Liver (tissue), 8 donors: ENCODE measurements at regions not wholly inside any gene's neighbourhood (a gene's known extent, or its start where the extent isn't known, plus 50 kb on each side); places are given as distances from the start of the nearest gene placed in this dataset.

Experiments used
- DNase-seq: peaks from one replicate; pipeline ENCODE4 v3.0.0-alpha.2; 2017; ENCODE audit warnings: low spot score
- H3K27ac ChIP-seq, 2 donors: one replicate each; pipeline ENCODE4 v1.7.0; 2013; ENCODE audit warnings: inconsistent platforms in 2 of 2, low read length in 2 of 2, control low read depth in 1 of 2, low read depth in 1 of 2, mild to moderate bottlenecking in 1 of 2
- H3K27me3 ChIP-seq, 4 donors: one replicate each; pipeline versions ENCODE4 v1.6.1 to v1.7.0; 2013; ENCODE audit warnings: low read length in 3 of 4, inconsistent platforms in 1 of 4, mild to moderate bottlenecking in 1 of 4, moderate library complexity in 1 of 4; ENCODE audit not compliant: control insufficient read depth in 4 of 4, insufficient read depth in 4 of 4
- H3K36me3 ChIP-seq, 4 donors: one replicate each; pipeline versions ENCODE4 v1.6.1 to v1.7.0; 2013; ENCODE audit warnings: low read length in 3 of 4, mild to moderate bottlenecking in 3 of 4, low read depth in 1 of 4, moderate library complexity in 1 of 4; ENCODE audit not compliant: control insufficient read depth in 4 of 4, insufficient read depth in 3 of 4
- H3K4me1 ChIP-seq, 4 donors: one replicate each; pipeline versions ENCODE4 v1.6.1 to v1.7.0; 2013; ENCODE audit warnings: low read length in 3 of 4, mild to moderate bottlenecking in 3 of 4, moderate library complexity in 1 of 4; ENCODE audit not compliant: control insufficient read depth in 4 of 4, insufficient read depth in 4 of 4
- H3K4me3 ChIP-seq, 3 donors: one replicate each; pipeline versions ENCODE4 v1.6.1 to v1.7.0; 2013; ENCODE audit warnings: low read length in 3 of 3, control low read depth in 1 of 3, low read depth in 1 of 3, mild to moderate bottlenecking in 1 of 3
- H3K9ac ChIP-seq, 2 donors: one replicate each; pipeline ENCODE4 v1.7.0; 2013; ENCODE audit warnings: low read length in 2 of 2, mild to moderate bottlenecking in 2 of 2, moderate library complexity in 2 of 2, control low read depth in 1 of 2, low read depth in 1 of 2
- H3K9me3 ChIP-seq, 4 donors: one replicate each; pipeline versions ENCODE4 v1.6.1 to v1.7.0; 2013; ENCODE audit warnings: low read length in 3 of 4; ENCODE audit not compliant: control insufficient read depth in 4 of 4
- ATF3 ChIP-seq: IDR thresholded peaks from 2 replicates; pipeline ENCODE4 v1.6.1; 2016; ENCODE audit warnings: antibody characterized with exemption
- CTCF ChIP-seq: fragments of 150-350 bp; IDR thresholded peaks from 2 replicates; pipeline ENCODE4 v1.5.1; 2017; ENCODE audit warnings: improper control_type of control experiment, low read depth, low read length; ENCODE audit not compliant: missing input control
- EGR1 ChIP-seq, 2 donors: IDR thresholded peaks; 2 replicates each; pipeline ENCODE4 v1.6.1; 2016 to 2018; ENCODE audit warnings: antibody characterized with exemption in 2 of 2, low read depth in 2 of 2
- FOXA1 ChIP-seq: IDR thresholded peaks from 2 replicates; pipeline ENCODE4 v1.6.1; 2016; ENCODE audit warnings: antibody characterized with exemption
- FOXA2 ChIP-seq: IDR thresholded peaks from 2 replicates; pipeline ENCODE4 v1.6.1; 2016; ENCODE audit warnings: antibody characterized with exemption
- HNF4G ChIP-seq: IDR thresholded peaks from 2 replicates; pipeline ENCODE4 v1.6.1; 2016; ENCODE audit warnings: antibody characterized with exemption
- MAX ChIP-seq: IDR thresholded peaks from 2 replicates; pipeline ENCODE4 v1.6.1; 2016; ENCODE audit warnings: antibody characterized with exemption
- NR2F2 ChIP-seq: IDR thresholded peaks from 2 replicates; pipeline ENCODE4 v1.6.1; 2016; ENCODE audit warnings: antibody characterized with exemption
- RAD21 ChIP-seq, 2 donors: IDR thresholded peaks; 2 replicates each; pipeline ENCODE4 v1.6.1; 2016; ENCODE audit warnings: antibody characterized with exemption in 2 of 2, mild to moderate bottlenecking in 2 of 2
- REST ChIP-seq: IDR thresholded peaks from 2 replicates; pipeline ENCODE4 v1.6.1; 2016; ENCODE audit warnings: antibody characterized with exemption, mild to moderate bottlenecking
- RXRA ChIP-seq, 2 donors: IDR thresholded peaks; 2 replicates each; pipeline ENCODE4 v1.6.1; 2017 to 2018; ENCODE audit warnings: antibody characterized with exemption in 2 of 2, mild to moderate bottlenecking in 1 of 2
- TAF1 ChIP-seq: conservative IDR thresholded peaks from 2 replicates; pipeline ENCODE4 v1.6.1; 2016; ENCODE audit warnings: antibody characterized with exemption, mild to moderate bottlenecking
- YY1 ChIP-seq: IDR thresholded peaks from 2 replicates; pipeline ENCODE4 v1.6.1; 2016; ENCODE audit warnings: antibody characterized with exemption, mild to moderate bottlenecking
- ZBTB33 ChIP-seq: IDR thresholded peaks from 2 replicates; pipeline ENCODE4 v1.6.1; 2016; ENCODE audit warnings: antibody characterized with exemption
- WGBS: extraction: QIAGEN DNeasy Blood & Tissue Kit; methylation state at CpG from one replicate; pipeline ENCODE4 v1.1.7; 2013; 5-methylcytosine and 5-hydroxymethylcytosine counted together
- donor health status: healthy.
- donor health status: healthy.
- donor health status: healthy.
- donor health status: healthy.
- donor health status: healthy.

GRCh38 chr2:217438821-217439220 is 564.0 kb downstream of the TNS1 start:
- DNase-seq, result no peak
- 97% methylated on average over 1 of the region's 1 CpG for WGBS
- Histone ChIP-seq H3K27me3 (no peaks in the 10 kb centered on the region), H3K4me3 (no peak overlapping the region), H3K9me3 (no peaks in the 10 kb centered on the region), H3K9ac (no peak overlapping the region), H3K4me1 (peaks cover 0 to 8% (median 5%) of the 10 kb centered on the region in 4 donors), H3K27ac (no peak overlapping the region), H3K36me3 (no peaks in the 10 kb centered on the region)
- TF ChIP-seq ZBTB33 (no peak), FOXA1 (no peak), FOXA2 (no peak), ATF3 (no peak), RAD21 (IDR thresholded peaks at IDR 0.05) (no peak), YY1 (no peak), RXRA (IDR thresholded peaks at IDR 0.05) (no peak), CTCF (no peak), REST (no peak), MAX (no peak), TAF1 (no peak)

GRCh38 chr2:217438136-217438535 is 564.7 kb downstream of the TNS1 start:
- TF ChIP-seq HNF4G (no peak), NR2F2 (no peak), EGR1 (IDR thresholded peaks at IDR 0.05; ENCODE audit: low read depth in 2 of 2) (no peak), RXRA (IDR thresholded peaks at IDR 0.05) (no peak), ATF3 (no peak), ZBTB33 (no peak), YY1 (no peak)
- Histone ChIP-seq H3K9me3 (no peaks in the 10 kb centered on the region), H3K4me3 (no peak overlapping the region), H3K4me1 (peaks cover 0 to 10% (median 5%) of the 10 kb centered on the region in 4 donors), H3K27ac (no peak overlapping the region), H3K36me3 (no peaks in the 10 kb centered on the region), H3K27me3 (no peaks in the 10 kb centered on the region), H3K9ac (no peak overlapping the region)
- DNase-seq, result peak; percentile 4
- 95% methylated on average over 5 of the region's 5 CpGs for WGBS
